ENCODE measurements at regions not wholly inside any gene's neighbourhood (a gene's known extent, or its start where the extent isn't known, plus 50 kb on each side); places are given as distances from the start of the nearest gene placed in this dataset.
"Not testable (repeated sequence)": the region's sequence is repeated elsewhere in the genome, so short reads cannot be mapped to it uniquely, and the experiment has no call there.

- H3K27ac ChIP-seq; DNase-seq; H3K4me3 ChIP-seq; H3K4me1 ChIP-seq; ATAC-seq; H3K27me3 ChIP-seq; H3K9me3 ChIP-seq; intact Hi-C loops (cut with DNase I); H3K36me3 ChIP-seq: not testable (repeated sequence)
- 100% methylated on average over 1 of the region's 2 CpGs for WGBS (ENCODE audit: insufficient coverage, low coverage, low lambda C conversion rate, missing lambda C conversion rate)
Observed at GRCh38 chr22:38375784-38376183, 58.6 kb upstream of the CSNK1E start.

DNA sequence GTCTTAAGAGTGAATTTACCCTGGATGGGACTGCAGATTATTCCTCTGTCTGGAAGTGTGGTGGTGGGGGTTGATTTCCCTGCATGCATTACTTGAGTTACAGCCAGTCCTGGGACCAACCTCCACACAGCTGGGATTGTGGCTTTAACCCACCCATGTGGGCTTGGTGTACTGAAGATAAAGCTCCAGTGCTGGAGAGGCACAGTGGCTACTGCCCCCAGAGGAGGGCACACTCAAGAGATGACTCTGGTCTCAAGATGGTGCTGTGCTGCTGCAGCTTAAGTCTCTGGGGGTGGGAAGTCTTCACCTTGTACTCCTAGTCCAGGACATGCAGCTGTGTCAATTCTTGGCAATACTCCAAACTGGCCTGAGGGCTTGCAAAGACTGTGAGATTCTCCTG, 57.8 kb upstream of the CSNK1E start:
- H3K27ac ChIP-seq; H3K4me1 ChIP-seq; H3K4me3 ChIP-seq; intact Hi-C loops (cut with DNase I); DNase-seq; H3K27me3 ChIP-seq; H3K36me3 ChIP-seq; H3K9me3 ChIP-seq; ATAC-seq: not testable (repeated sequence)

GRCh38 chr22:38374433-38374831, 57.2 kb upstream of the CSNK1E start:
- DNase-seq; H3K9me3 ChIP-seq; H3K36me3 ChIP-seq; ATAC-seq; H3K4me3 ChIP-seq; H3K27me3 ChIP-seq; H3K27ac ChIP-seq; intact Hi-C loops (cut with DNase I); H3K4me1 ChIP-seq: not testable (repeated sequence)
- WGBS (ENCODE audit: insufficient coverage, low coverage, low lambda C conversion rate, missing lambda C conversion rate), result no CpG with 5 or more reads among the region's 3 CpGs

- H3K36me3 ChIP-seq; H3K9me3 ChIP-seq; H3K4me1 ChIP-seq; H3K27me3 ChIP-seq; DNase-seq; ATAC-seq; intact Hi-C loops (cut with DNase I); H3K4me3 ChIP-seq; H3K27ac ChIP-seq: not testable (repeated sequence)
- WGBS (ENCODE audit: insufficient coverage, low coverage, low lambda C conversion rate, missing lambda C conversion rate), result no CpG with 5 or more reads among the region's 5 CpGs
Observed at GRCh38 chr22:38373783-38374432, 56.7 kb upstream of the CSNK1E start.

GRCh38 chr22:38372665-38373064, 55.4 kb upstream of the CSNK1E start:
- H3K9me3 ChIP-seq; H3K27ac ChIP-seq; H3K4me1 ChIP-seq; ATAC-seq; H3K4me3 ChIP-seq; DNase-seq; intact Hi-C loops (cut with DNase I); H3K36me3 ChIP-seq; H3K27me3 ChIP-seq: not testable (repeated sequence)
- 83% methylated on average over 4 of the region's 4 CpGs for WGBS (ENCODE audit: insufficient coverage, low coverage, low lambda C conversion rate, missing lambda C conversion rate)

DNA sequence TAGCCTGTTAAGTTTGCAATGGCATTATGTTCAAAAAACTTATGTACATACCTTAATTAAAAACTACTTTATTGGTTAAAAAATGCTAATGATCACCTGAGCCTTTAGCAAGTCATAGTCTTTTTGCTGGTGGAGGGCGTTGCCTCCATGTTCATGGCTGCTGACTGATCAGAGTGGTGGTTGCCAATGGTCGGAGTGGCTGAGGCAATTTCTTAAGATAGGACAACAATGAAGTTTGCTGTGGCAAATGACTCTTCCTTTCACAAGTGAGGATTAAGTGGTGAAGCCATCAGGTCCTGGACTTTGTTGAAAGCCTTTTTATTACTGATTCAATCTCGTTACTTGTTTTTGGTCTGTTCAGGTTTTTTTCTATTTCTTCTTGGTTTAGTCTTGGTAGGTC, 53.3 kb upstream of the CSNK1E start:
- H3K4me3 ChIP-seq; intact Hi-C loops (cut with DNase I); H3K36me3 ChIP-seq; H3K4me1 ChIP-seq; H3K9me3 ChIP-seq; H3K27me3 ChIP-seq; DNase-seq; ATAC-seq; H3K27ac ChIP-seq: not testable (repeated sequence)
- WGBS (ENCODE audit: insufficient coverage, low coverage, low lambda C conversion rate, missing lambda C conversion rate), result 100% methylated on average over 1 of the region's 3 CpGs

GRCh38 chr22:38369132-38369531, 51.9 kb upstream of the CSNK1E start:
- DNase-seq; H3K9me3 ChIP-seq; H3K4me3 ChIP-seq; H3K27ac ChIP-seq; intact Hi-C loops (cut with DNase I); H3K27me3 ChIP-seq; H3K4me1 ChIP-seq; H3K36me3 ChIP-seq: not testable (repeated sequence)
- ATAC-seq, result peak in 1 of 4 donors; percentile 17
- 33% methylated on average over 1 of the region's 2 CpGs for WGBS (ENCODE audit: insufficient coverage, low coverage, low lambda C conversion rate, missing lambda C conversion rate)
